D341Med (cell line): ENCODE measurements at regions not wholly inside any gene's neighbourhood (a gene's known extent, or its start where the extent isn't known, plus 50 kb on each side); places are given as distances from the start of the nearest gene placed in this dataset.

ENCODE experiments used
- DNase-seq: peaks from one replicate; pipeline ENCODE4 v3.0.0; 2012; ENCODE audit warnings: low spot score

DNA sequence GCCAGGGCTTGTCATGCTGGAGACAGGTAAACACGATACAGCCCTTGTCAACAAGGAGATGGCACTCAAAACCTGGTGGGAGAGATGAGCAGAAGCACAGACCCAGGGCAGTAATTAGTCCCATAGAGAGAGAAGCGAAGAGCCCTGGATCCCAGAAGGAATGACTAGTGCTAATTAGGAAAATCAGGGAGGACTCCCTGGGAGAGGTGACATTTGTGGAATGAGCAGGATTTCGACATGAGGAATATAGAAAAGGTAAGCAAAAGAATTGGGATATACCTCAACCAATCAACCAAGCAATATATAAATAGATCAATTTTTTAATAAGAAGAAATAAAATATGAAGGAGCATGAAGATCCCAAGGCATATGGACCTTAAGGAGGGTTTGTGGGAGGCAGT lies 98.5 kb upstream of the GJB5 start:
- no peak for DNase-seq

- DNase-seq, result no peak
These were observed 98.1 kb upstream of the GJB5 start for GRCh38 chr1:34656731-34657130.

- DNase-seq, result no peak
These were observed 97.6 kb upstream of the GJB5 start for GRCh38 chr1:34657266-34657665.

DNA sequence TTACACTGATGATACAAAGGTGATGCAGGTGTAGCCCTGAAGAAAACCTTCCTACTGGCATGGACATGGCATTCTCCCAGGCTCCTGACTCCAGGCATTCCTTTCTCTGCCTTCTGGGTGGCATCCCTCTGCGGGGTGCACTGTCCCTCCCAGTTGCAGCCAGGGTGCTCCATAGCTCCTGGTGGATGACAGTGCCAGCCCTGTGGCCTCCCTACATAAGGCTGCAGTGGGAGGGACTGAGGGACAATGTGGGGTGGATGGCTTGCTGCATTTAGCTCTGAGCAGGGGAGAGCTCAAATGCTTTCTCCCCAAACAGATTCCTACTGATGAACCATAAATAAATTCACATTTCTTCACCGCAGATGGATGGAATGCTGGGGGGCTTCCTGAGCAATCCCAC lies 97.0 kb upstream of the GJB5 start:
- DNase-seq, result no peak

GRCh38 chr1:34663031-34663430 lies 91.8 kb upstream of the GJB5 start:
- DNase-seq, result no peak

- DNase-seq, result no peak
These were observed 86.8 kb upstream of the GJB5 start for GRCh38 chr1:34668063-34668462.

- no peak for DNase-seq
These were observed 83.9 kb upstream of the GJB5 start for GRCh38 chr1:34670982-34671381.

- DNase-seq, result no peak
These were observed 83.0 kb upstream of the GJB5 start for GRCh38 chr1:34671887-34672286.

DNA sequence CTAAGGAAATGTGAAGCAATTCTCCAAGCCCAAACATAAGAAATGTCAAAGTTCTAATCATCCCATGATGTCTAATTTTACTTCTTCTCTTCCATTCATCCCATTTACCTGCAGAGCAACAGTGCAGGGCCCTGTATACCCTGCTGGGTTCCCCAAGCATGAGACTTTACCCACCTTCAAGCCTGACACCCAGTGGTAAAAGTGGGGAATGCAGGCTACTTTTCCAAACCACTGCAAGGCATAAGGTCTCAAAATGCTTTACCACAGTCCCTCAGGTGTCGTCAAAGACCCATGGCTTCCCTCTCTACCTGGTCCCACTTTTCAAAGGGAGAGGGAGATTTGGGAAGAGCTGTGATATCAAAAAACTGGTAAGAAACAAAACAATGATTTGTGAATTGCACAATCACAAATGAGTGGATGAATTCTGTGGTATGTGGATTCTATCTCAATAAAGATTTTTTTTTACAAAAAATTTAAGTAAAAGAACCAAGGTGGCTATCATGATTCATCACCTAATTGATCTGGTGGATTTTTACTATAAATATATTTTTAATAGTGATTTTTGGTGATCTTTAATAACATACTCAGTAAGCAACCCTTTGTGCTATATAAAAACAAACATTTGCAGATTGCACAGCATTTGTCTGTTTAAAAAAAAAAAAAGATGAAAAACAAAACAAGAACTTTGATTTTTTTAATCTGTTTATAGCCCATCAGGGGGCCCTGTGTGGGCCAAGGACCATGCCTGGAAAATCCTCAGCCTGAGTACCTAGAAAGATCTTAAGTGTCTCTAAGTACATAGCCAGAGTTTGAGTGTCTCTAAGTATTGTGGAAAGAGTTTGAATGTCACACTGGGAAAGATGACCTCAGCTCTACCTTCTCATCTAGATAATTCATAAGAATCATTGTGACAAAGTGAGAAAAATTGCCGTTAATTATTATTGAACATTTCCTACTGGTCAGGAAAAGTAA lies 73.1 kb upstream of the GJB5 start:
- peak; percentile 68 for DNase-seq

- no peak for DNase-seq
These were observed 72.2 kb upstream of the GJB5 start for GRCh38 chr1:34682452-34683223.

DNA sequence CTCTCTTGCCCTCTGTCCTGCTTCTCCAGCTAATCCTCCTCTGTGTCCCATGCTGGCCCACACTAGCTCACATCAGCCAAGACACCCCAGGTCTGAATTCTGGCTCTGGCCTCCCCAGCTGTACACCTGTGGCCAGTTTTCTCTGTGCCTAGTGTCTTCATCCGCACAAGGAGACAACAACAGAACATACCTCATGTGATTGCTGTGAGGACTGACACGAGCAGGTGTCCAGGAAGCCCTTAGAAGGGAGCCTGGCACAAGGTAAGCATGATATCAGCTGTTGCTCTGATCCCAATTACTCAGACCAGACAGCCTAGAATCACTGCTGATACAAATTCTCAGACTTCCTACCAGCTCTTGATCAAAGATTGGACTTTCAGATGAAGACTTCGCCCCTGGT lies 71.2 kb upstream of the GJB5 start:
- DNase-seq, result no peak

- DNase-seq, result no peak
These were observed 70.6 kb upstream of the GJB5 start for GRCh38 chr1:34684266-34684665.

DNA sequence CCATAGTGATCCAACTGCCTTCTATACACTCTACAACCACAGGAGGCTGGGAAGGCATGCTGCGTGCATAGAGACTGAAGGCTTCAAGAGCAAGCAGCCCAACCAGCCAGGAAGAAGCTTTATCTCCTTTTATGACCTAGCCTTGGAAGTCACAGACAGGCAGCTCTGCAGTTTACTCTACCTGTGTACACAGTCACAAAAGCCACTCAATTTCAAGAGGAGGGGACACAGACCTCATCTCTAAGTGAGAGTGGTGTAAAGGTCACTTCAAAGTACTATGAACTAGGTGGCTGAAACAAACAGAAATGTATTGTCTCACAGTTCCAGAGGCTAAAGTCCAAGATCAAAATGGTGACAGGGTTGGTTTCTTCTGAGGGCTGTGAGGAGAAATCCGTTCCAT lies 69.6 kb upstream of the GJB5 start:
- DNase-seq, result no peak

- DNase-seq, result no peak
These were observed 68.3 kb upstream of the GJB5 start for GRCh38 chr1:34686531-34686930.

DNA sequence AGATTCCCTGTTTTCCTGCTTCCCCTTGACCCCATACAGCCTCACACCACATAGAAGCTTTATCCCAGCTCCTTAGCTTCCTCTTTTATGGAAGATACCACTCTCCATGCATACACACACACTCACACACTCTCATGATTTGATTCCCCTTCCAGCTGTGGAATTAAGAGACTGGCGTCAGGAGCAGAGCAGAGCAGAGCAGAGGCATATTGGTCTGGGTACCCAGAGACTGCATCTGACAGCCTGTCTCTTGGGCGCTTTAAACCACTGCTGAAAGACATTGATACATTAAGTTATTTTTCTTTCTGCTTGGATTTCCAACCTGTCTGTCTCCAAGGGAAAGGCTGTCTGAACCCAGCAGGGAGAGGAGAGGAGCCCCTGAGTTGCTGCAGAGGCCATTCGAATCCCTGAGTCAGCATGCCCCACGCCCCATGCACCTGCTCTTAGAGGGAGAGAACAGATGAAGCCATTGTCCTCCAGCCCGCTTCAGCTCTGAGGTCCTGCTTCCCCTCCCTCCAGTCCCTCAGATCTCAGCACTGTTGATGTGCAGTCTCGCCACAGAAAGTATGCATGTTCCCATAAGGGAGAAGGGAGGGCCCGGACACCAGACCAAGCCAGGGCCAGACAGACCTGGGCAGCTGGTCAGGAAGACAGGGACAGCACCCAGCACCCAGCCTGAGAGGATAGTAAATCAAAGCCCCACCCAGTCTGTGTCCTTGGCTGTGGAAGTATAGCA lies 66.7 kb upstream of the GJB5 start:
- no peak for DNase-seq

DNA sequence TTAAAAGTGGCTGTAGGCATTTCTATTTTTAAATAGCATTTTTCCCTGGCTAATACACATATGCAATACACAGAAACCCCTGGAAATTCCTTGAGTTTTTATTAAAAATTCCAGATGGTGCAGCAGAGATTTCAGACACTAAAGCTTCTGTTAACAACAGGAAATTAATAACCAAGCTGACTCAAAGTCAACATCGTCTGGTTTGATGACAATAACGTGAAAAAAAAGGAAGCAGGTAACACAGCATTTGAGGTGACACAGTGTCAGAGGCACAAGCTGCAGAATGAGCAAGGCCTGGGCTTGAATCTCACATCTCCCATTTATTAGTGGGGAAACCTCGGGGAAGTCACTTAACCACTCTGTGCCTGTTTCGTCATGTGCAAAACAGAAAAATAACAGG lies 64.6 kb upstream of the GJB5 start:
- DNase-seq, result no peak

GRCh38 chr1:34693081-34693480 lies 61.8 kb upstream of the GJB5 start:
- no peak for DNase-seq

- DNase-seq, result no peak
These were observed 60.5 kb upstream of the GJB5 start for GRCh38 chr1:34694383-34694782.

DNA sequence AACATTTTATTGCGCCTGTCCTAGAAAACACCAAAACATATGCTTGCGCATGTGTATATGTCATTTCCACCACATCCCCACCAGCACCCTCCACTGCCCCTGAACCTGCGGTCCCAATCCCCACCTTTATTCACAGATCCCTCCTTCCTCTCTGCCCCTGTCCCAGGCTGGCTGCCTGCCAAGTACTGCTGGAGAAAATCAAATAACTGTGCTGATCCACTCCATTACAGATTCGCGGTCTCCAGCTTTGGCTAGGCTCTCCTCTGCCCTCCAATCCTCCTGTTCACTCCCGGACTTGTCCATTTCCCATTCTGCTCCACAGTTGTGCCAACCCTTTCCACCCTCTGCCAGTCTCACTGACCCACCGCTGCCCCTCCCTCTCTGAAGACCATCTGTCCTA lies 59.3 kb upstream of the GJB5 start:
- no peak for DNase-seq

DNA sequence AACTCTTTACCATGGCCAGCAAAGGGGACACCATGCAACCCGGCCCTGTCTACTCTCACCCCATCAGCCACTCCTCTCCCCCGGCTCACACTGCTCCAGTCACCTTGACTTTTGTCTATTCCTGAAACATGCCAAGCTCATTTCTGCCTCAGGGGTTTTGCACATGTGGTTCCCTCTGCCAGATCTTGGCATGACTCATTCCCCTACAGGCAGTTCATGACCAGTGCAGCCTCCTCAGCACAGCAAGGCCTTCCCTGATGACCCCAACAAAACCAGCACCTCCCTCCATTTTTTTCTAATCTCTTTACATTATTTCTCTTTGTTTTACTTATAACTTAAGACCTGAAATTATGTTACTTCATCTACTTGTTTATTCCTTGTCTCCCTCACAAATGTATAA lies 58.6 kb upstream of the GJB5 start:
- no peak for DNase-seq

GRCh38 chr1:34696981-34697380 lies 57.9 kb upstream of the GJB5 start:
- DNase-seq, result no peak

DNA sequence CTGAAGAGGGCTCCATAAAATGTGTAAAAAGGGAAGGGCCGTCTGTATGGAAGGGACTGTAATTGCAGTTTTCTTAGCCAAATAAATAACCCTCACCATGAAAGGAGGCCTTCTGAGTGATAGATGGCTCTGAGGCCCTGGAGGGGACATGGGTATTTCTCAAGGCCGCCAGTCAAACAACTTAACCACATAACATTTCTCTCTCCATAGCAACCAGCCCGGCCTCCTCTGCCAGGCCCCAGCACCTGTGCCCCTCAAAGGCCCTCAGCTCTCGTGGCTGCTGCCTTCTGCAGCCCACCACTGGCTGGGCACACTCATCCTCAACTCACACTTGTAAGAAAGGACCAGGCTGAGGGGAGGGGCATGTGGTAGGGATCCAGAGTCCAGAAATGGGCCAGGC lies 57.0 kb upstream of the GJB5 start:
- DNase-seq, result no peak
